ENCODE measurements at regions not wholly inside any gene's neighbourhood (a gene's known extent, or its start where the extent isn't known, plus 50 kb on each side); places are given as distances from the start of the nearest gene placed in this dataset.
"Not testable (repeated sequence)": the region's sequence is repeated elsewhere in the genome, so short reads cannot be mapped to it uniquely, and the experiment has no call there.

DNA sequence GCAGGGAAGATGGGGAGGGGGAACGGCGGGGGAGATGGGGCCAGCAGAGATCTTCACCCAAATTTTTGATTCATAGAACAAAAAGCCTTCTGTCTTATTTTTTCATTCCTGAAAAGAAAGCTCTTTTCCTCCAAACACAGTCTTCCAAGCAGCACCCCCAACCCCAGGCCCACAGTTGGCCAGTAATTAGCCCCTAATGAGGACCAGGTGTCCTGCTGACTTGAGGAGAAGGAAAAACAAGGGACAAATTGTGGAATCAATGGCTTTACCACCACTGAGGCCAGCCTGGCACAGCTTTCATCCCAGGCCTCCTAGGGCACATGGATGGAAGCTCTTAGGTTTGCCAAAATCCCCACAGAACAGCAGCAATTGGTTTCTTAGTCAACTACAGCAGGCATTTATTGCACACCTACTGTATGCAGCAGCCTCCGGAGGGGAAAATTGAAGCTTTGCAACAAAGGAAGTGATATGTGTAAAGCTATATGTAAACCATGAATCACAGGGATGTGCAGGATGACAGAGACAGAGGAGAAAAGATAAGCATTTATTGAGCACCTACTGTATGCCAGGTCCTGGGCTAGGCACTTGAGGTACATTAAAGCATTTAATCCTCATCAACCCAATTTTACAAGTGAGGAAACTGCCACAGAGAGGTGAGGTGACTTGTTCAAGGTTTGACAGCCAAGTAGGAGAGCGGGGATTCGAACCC is 199.5 kb downstream of the TBC1D2B start:
- DNase-seq: no peak

GRCh38 chr15:77876107-77876820 is 201.2 kb downstream of the TBC1D2B start:
- DNase-seq: not testable (repeated sequence)

- peak in 4 of 6 experiments; percentile 4 to 29 (median 6) for DNase-seq
These were observed 202.3 kb downstream of the TBC1D2B start for GRCh38 chr15:77875066-77875721.

GRCh38 chr15:77874063-77874462 is 203.4 kb downstream of the TBC1D2B start:
- no peak for DNase-seq

GRCh38 chr15:77872521-77873425 is 204.7 kb downstream of the TBC1D2B start:
- DNase-seq: not testable (repeated sequence)

GRCh38 chr15:77871852-77872371 is 205.6 kb downstream of the TBC1D2B start:
- DNase-seq: no peak

GRCh38 chr15:77870195-77871065 is 207.1 kb downstream of the TBC1D2B start:
- DNase-seq: no peak

DNA sequence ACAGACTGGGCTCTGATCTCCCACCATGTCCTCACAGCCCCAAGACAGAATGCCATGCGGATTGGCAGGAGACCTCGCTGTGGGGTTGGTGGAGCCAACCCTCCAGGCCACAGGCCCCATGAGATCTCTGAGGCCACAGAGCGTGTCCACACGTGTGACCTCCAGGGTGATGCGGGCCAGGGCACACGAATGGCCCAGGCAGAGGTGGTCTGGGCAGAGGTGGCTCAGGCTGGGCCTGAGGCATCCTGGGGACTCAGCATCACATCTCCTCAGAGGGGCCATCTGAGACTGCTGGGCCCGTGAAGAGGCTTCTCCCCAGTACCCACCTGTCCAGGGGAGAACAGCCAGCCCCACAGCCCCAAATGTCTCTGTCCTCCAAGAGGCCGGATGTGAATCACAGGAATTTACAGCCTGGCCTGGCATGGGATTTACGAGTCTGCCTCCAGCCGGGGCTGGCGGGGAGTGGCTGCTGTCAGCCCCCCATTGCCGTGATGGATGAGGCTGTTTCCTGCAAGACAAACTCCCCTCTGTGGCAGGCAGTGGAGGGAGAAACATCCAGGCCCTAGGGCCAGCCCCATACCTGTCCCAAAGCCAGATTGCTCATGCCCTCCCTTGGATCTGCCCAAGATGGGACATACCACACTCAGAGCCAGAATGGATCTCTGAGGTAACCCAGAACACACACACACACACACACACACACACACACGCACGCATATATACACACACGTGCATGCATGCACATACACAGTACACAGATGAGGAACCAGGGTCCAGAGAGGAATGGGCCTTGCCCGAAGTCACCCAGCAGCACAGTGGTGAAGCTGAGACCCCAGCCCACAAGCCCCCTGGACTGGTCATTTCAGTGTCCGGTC is 208.3 kb downstream of the TBC1D2B start:
- no peak for DNase-seq

DNA sequence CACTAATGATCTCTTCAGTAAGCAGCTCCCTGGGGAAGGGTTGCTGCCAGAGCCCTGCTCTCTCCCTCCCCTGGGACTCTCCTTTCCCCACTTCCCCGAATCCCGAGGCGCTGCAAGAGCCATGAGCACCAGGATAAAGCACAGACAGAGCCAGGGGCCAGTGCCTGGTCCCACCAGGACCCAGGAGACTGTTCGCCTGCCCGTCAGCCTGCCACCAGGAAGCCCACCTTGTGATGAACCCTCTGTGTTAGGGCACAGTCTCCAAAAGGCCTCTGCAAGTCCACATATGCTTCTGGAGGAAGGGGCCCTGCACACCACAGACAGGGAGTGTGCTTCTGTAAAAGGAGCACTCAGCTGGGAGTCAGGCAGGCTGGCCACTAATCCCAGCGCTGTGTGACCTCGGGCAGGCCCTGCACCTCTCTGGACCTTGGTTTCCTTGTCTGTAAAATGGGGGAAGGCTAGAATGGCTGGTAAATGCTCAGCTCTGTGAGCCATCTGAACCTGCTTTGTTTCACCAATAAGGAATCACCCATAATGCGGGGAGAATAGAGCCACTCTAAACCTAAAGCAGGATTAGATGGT is 209.4 kb downstream of the TBC1D2B start:
- DNase-seq: not testable (repeated sequence)

DNA sequence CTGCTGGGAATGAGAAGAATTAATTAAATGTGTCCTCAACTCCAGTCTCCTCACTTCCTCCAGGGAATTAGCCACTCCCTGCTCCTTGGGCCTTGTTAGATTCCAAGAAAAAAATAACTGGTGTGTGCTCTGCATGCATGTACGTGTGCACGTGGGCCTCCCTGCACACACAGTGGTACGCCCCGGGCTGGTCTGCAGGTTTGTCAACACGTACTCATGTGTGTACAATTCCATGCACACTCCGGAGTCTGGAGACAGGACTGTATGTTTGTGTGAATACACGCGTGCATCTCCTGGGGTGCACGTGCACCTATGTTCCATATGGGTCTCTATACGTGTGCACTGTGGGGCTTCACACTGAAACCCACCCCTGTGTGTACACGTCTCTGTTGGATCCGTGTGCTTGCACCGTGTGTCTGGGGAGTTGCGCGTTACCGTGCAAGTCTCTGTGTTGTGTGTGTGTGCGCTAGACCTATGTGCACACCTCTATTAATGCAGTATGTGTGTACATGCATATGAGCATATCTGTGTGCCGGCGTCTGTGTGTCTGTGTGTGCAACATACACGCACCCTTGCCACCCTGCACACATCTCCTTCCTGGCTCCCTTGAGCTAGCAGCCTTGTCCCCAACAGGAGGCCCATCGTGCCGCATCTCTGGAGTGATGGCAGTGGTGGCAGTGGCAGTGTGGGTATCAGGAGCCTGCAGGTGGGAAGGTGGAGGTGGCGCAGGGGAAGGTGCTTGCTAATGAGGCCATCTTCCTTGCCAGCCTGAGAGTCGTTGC is 210.1 kb downstream of the TBC1D2B start:
- no peak for DNase-seq

DNA sequence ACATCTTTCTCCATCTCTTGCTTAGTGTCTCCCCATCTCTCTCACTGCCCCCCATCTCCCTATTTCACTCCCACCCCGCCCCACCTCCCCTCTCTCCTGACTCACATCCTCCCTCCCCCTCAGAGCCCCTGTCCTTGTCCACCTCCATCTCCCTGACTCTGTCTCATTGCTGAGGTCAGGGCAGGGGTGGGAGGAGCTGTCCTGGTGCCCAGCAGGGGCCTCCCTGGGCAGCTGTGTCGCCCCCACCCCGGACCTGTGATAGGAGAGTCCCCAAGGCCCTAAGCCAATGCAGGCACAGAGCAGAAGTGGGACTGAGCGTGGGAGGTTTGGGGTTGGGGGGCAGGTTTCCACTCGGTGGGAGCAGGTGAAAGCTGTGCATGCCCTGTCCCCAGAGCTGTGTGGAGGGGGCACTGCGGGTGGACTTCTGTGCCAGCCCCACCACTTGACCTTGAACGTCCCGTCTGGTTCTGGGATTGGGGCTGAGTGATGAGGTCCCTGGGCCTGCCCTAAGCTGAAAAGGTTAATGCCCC is 210.8 kb downstream of the TBC1D2B start:
- no peak for DNase-seq

- no peak for DNase-seq
These were observed 211.3 kb downstream of the TBC1D2B start for GRCh38 chr15:77866186-77866585.

- no peak for DNase-seq
These were observed 211.8 kb downstream of the TBC1D2B start for GRCh38 chr15:77865701-77866100.

DNA sequence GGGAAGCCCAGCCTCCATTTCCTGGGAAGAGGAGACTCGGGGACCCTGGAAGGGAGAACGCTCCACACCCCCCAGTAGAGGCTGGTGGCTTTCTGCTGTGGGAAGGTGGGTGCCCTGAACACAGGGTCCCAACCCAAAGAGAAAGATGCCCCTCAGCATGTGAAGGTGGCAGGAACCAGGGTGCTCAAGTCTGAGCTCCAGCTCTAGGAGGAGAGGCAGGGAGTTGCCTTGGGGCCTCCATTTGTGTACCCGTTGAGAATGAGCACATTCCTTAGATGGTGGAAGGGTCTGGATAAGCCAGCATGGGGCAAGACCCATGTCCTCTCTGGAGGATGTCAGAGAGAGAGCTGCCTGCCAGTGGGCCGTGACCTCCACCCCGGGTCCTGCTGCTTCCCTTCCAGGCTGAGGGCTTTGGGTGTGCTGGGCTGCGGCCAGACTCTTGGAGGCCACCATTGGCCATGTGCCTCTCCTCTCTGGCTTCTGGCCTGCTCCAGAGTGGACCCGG is 212.4 kb downstream of the TBC1D2B start:
- no peak for DNase-seq

DNA sequence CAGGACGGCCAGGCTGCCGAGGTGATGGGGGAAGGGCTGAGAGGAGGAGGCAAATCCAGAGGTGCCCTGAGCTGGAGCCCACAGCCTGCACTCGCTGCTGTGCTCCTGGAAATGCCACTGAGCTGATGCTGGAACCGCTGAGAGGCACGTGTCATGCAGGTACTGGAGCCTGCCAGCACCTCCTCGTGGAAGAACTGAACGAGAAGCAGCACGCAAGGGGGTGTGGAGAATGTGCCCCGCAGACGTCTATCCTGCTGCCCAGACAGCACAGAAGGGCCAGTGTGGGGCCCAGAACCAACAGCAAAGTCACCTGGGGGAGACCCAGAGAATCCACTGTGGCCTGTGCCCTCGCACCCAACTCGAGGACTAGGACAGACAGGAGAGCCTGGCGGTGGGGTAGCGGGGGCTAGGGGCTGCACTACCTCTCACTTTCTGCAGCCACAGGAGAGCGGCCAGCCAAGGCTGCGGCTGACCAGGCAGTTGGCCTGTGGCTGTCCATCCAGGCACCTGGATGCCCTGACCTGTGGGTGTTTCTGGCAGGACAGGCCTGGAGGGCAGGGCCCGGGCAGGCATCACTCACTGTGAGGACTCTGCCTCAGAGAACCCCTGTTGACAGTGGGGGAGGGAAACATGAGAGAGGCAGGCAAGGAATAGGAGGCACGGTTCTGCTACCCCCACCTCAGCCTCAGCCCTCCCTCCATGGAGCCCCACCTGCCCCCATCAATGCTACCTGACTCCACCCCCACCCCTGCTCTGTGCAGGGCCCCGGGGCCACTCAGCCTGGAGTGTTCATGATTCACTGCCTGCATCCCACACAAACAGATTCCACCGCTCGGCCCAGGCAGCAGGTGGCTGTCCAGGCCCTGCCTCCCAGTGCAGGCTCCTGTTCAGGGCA is 213.1 kb downstream of the TBC1D2B start:
- DNase-seq: no peak

GRCh38 chr15:77863491-77864105 is 213.9 kb downstream of the TBC1D2B start:
- DNase-seq: no peak

DNA sequence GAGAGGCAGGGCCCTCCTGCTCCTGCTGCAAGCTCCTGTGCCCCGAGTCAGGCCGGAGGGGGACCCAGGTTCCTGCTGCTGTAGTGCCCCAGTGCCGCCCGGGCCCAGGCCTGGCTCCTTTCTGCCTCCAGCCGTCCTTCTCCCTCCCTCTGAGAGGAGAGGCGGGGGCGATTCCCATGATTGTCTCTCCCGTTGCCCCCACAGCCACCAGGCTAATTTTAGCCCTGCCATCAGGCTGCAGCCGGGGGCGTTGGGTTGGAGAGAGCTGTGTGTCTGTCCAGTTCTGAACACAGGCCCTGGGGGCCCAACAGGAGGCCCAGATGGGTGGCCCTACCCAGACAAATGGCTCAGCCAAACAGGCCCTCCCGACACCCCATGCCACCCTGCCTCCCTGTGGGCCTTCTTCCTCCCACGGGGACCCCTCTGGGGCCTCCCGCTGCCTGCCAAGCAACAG is 214.8 kb downstream of the TBC1D2B start:
- no peak for DNase-seq

Measured in stimulated activated naive CD4-positive, alpha-beta T cell (primary cell).